ENCODE measurements at regions not wholly inside any gene's neighbourhood (a gene's known extent, or its start where the extent isn't known, plus 50 kb on each side); places are given as distances from the start of the nearest gene placed in this dataset.

DNA sequence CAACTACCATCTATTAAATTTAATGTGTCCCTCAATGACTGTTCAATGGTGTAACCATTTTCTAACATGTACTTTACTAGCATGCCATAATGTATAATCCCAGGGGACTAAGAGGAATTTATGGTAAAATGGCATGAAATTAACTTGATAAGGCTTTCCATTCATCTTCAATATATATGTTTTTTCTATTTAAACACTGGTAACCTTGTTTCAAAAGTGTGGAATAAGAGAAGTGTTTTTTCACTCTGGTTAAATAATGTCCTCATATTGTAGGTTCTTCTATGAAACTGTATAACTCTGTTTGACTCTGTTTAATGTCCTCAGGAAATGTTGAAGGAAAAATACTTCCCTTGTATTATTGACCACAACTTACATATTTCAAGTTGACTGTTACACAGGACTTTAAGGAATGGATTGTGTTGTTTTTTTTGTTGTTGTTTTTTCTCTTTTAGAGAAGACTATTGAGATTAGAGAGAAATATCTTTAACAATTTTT is 113.8 kb upstream of the ARSJ start:
- no peaks in the 10 kb centered on the region for H3K9me3 Mint-ChIP-seq (ENCODE audit: insufficient read depth)
- no peaks in the 10 kb centered on the region for H3K79me2 ChIP-seq (ENCODE audit: control insufficient read depth, insufficient read depth, low read length)

DNA sequence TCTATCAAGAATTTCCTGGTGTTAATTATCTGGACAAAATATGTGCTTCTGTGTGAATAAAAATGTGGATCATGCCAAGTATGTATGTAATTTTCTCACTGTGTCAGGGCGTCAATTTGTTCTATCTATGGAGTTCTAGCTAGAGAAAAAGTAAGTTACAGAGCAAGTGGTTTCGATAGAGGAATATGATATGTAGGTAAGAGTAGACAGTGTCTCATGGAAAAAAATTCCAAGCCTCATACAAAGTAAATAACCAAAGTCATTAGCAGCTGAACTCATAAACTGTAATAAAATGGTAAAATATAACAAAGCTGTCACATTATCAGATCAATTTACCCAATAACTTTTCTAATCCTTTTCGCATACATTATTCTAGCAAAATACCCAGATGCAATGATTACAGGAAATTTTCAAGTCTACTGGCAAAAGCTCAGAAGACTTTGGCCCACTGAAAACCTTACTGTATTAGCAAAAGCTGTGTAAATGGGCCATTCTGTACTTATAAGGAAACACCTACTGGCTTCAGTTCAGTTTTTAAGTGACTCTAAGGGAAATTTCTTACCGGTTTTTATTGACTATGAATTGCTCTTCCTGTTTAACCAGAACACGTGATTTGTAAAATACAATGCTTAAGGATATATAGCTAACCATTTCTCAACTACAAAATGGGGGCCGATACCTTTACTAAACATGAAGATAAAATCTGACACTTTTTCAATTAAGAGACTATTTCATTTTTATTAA is 121.0 kb upstream of the ARSJ start:
- Histone ChIP-seq H3K9me3 (ENCODE audit: control extremely low read depth in 1 of 3, control insufficient read depth in 2 of 3, insufficient read depth in 1 of 3, low read length in 2 of 3) (no peaks in the 10 kb centered on the region), H2AFZ (ENCODE audit: insufficient read depth, low read depth, low read length, poor library complexity, severe bottlenecking) (no peak overlapping the region), H3K27ac (ENCODE audit: low read length in 2 of 2) (no peak overlapping the region), H3K9ac (ENCODE audit: low read length) (no peak overlapping the region), H3K4me2 (replicated peaks; ENCODE audit: low read depth, low read length, poor library complexity, severe bottlenecking) (no peak overlapping the region), H3K36me3 (replicated peaks in 1 of 2; ENCODE audit: control extremely low read depth in 1 of 2, control insufficient read depth in 1 of 2, extremely low read depth in 1 of 2, insufficient read depth in 2 of 2, low read length in 1 of 2) (no peaks in the 10 kb centered on the region), H3K79me2 (ENCODE audit: control insufficient read depth, insufficient read depth, low read length) (no peaks in the 10 kb centered on the region), H4K20me1 (ENCODE audit: control insufficient read depth, insufficient read depth, low read length, poor library complexity, severe bottlenecking) (no peaks in the 10 kb centered on the region), H3K4me1 (ENCODE audit: control insufficient read depth in 2 of 2, insufficient read depth in 2 of 2, low read length in 2 of 2) (no peaks in the 10 kb centered on the region), H3K27me3 (replicated peaks in 1 of 4; ENCODE audit: control extremely low read depth in 1 of 4, control insufficient read depth in 3 of 4, insufficient read depth in 4 of 4, low read length in 3 of 4) (no peaks in the 10 kb centered on the region), H3K4me3 (ENCODE audit: control extremely low read depth in 1 of 5, extremely low read depth in 1 of 5, insufficient read depth in 1 of 5, low read depth in 2 of 5, low read length in 4 of 5) (no peak overlapping the region)
- ATAC-seq (ENCODE audit: low read depth) (no peak), DNase-seq (no peak)
- ChIA-PET CTCF (no interaction called here), POLR2A (no interaction called here)
- WGBS (ENCODE audit: insufficient coverage) = 100% methylated on average over 1 of the region's 6 CpGs
- TF ChIP-seq, protein P1, sequence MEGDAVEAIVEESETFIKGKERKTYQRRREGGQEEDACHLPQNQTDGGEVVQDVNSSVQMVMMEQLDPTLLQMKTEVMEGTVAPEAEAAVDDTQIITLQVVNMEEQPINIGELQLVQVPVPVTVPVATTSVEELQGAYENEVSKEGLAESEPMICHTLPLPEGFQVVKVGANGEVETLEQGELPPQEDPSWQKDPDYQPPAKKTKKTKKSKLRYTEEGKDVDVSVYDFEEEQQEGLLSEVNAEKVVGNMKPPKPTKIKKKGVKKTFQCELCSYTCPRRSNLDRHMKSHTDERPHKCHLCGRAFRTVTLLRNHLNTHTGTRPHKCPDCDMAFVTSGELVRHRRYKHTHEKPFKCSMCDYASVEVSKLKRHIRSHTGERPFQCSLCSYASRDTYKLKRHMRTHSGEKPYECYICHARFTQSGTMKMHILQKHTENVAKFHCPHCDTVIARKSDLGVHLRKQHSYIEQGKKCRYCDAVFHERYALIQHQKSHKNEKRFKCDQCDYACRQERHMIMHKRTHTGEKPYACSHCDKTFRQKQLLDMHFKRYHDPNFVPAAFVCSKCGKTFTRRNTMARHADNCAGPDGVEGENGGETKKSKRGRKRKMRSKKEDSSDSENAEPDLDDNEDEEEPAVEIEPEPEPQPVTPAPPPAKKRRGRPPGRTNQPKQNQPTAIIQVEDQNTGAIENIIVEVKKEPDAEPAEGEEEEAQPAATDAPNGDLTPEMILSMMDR (IDR thresholded peaks at IDR 0.05) = no peak
- TF ChIP-seq EZH2 (IDR thresholded peaks at IDR 0.05; ENCODE audit: borderline replicate concordance, insufficient read depth, low read depth, low read length, poor library complexity, severe bottlenecking) = no peak
- Mint-ChIP-seq H3K4me1 (no peaks in the 10 kb centered on the region), H3K27ac (no peak overlapping the region), H3K9me3 (ENCODE audit: insufficient read depth) (no peaks in the 10 kb centered on the region), H3K27me3 (peaks cover 12% of the 10 kb centered on the region), H3K4me3 (no peak overlapping the region)
- intact Hi-C loops (cut with micrococcal nuclease) = no loop called here

More for the DNA sequence above, 113.8 kb upstream of the ARSJ start:
- no peak overlapping the region for H2AFZ ChIP-seq (ENCODE audit: insufficient read depth, low read depth, low read length, poor library complexity, severe bottlenecking)
- H3K27me3 ChIP-seq (replicated peaks in 1 of 4; ENCODE audit: control extremely low read depth in 1 of 4, control insufficient read depth in 3 of 4, insufficient read depth in 4 of 4, low read length in 3 of 4) = no peaks in the 10 kb centered on the region
- H3K4me3 ChIP-seq (ENCODE audit: control extremely low read depth in 1 of 5, extremely low read depth in 1 of 5, insufficient read depth in 1 of 5, low read depth in 2 of 5, low read length in 4 of 5) = no peak overlapping the region
- DNase-seq (no peak), ATAC-seq (ENCODE audit: low read depth) (no peak)
- ChIA-PET POLR2A (no interaction called here), CTCF (no interaction called here)
- no peaks in the 10 kb centered on the region for H3K4me1 Mint-ChIP-seq
- no peak overlapping the region for H3K27ac ChIP-seq (ENCODE audit: low read length in 2 of 2)
- no peak overlapping the region for H3K9ac ChIP-seq (ENCODE audit: low read length)
- no peak overlapping the region for H3K4me3 Mint-ChIP-seq
- no peaks in the 10 kb centered on the region for H3K9me3 ChIP-seq (ENCODE audit: control extremely low read depth in 1 of 3, control insufficient read depth in 2 of 3, insufficient read depth in 1 of 3, low read length in 2 of 3)
- no peak overlapping the region for H3K4me2 ChIP-seq (replicated peaks; ENCODE audit: low read depth, low read length, poor library complexity, severe bottlenecking)
- peaks cover 4% of the 10 kb centered on the region for H3K27me3 Mint-ChIP-seq
- H3K4me1 ChIP-seq (ENCODE audit: control insufficient read depth in 2 of 2, insufficient read depth in 2 of 2, low read length in 2 of 2) = no peaks in the 10 kb centered on the region
- intact Hi-C loops (cut with micrococcal nuclease) = no loop called here
- no peaks in the 10 kb centered on the region for H4K20me1 ChIP-seq (ENCODE audit: control insufficient read depth, insufficient read depth, low read length, poor library complexity, severe bottlenecking)
- no peak overlapping the region for H3K27ac Mint-ChIP-seq
- TF ChIP-seq EZH2 (IDR thresholded peaks at IDR 0.05; ENCODE audit: borderline replicate concordance, insufficient read depth, low read depth, low read length, poor library complexity, severe bottlenecking) = no peak
- TF ChIP-seq, protein P1 (IDR thresholded peaks at IDR 0.05) = no peak
- no peaks in the 10 kb centered on the region for H3K36me3 ChIP-seq (replicated peaks in 1 of 2; ENCODE audit: control extremely low read depth in 1 of 2, control insufficient read depth in 1 of 2, extremely low read depth in 1 of 2, insufficient read depth in 2 of 2, low read length in 1 of 2)
